ENCODE measurements at regions not wholly inside any gene's neighbourhood (a gene's known extent, or its start where the extent isn't known, plus 50 kb on each side); places are given as distances from the start of the nearest gene placed in this dataset.
A peak's percentile ranks its signal among the peaks of the same experiment; 100 is the strongest.

DNA sequence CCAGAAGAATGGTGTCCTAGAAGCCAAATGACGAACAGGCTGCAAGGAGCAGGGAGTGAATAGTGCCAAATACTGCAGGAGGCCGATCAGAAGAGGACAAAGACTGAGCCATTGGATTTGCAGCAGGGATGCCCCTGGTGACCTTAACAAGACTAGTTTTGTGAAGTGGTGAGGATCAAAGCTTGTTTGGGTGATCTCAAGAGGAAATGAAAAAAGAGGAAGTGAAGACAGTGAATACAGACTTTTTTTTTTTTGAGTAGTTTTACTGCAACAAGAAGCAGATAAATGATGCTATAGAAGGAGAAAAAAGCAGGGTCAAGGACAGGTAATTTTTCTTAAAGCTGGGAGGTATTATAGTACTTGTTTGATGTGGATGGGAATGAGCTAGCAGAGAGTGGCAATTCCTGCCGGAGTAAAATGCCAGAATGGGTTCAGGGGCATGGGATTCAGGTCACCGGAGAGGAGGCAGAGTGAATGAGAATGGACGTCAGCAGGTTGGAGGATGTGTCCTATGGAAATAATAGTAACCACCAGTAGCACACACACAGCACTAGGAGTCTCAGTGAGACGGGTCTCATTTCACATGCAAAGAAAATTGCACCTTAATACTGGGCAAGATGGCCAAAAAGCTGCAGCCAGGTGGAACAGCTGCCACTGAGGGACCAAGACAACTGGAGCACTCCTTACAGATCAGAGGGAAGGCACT lies 345.8 kb upstream of the CCDC196 start:
- DNase-seq (ENCODE audit: low read depth in 4 of 4, low spot score in 3 of 4) = no peak

DNA sequence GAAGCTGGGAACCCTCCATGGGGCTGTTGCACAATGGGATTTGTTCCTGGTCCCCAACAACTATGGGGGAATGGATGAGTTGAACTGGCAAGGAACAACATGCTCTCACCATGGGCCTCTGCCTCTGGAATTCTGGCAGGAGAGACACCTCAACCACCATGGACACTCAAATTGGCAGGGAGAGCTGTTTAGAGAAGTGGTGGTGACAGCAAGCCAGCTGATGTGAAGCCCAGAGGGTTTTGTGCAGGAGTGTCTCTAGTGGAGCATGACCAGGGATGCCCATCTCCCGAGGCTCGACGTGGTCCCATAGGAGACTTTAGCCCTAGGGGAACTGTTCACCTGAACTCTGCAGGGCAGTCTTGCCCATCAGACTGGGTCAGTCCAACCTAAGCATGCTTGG lies 345.2 kb upstream of the CCDC196 start:
- no peak for DNase-seq (ENCODE audit: low read depth in 4 of 4, low spot score in 3 of 4)

DNA sequence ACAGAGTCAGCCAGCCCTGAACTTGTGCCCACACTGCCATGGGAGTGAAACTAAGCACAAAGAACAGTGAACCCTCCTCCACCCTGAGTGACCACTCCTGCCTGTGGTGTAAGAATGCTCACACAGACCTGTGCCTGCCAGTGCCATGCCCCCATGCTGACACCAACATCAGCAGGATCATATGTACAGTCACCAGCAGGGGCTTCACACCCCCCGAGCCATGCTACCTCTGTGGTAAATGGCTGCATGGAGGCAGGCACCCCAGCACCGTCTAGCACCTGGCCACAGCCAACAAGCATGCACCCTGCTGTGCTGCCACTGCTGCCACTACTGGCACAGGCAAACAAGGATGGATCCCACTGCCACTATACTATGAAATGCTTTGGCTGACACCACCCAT lies 344.4 kb upstream of the CCDC196 start:
- no peak for DNase-seq (ENCODE audit: low read depth in 4 of 4, low spot score in 3 of 4)

DNA sequence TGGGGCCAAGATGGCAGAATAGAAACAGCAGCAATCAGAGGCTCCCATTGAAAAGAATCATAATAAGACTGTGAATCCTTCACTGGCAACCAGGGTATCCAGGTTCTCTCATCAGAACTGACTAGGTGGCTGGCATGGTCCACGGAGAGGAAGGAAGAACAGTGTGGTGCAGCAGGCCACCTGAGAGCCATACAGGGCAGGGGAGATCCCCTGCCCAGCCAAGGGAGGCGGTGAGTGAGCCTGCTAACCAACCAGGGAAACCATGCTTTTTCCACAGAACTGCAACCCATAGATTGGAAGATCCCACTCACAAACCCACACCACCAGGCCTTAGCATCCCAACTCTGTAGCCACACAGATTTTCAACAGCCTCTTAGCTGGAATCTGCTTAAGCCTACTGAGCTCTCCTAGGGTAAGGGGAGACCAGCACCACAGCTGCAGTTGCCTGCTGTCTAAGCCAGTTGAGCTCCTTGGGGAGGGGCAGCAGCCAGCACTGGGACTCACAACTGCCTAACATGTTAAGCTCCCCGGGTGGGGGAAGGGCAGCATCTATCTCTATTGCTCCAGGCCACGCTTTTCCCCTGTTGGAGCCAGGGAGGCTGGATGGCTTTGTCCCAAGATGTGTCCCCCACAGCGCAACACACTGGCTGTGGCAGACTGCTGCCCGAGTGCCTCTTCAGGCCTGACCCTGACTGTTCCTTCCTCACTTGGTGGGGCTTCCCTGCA lies 342.6 kb upstream of the CCDC196 start:
- no peak for DNase-seq (ENCODE audit: low read depth in 4 of 4, low spot score in 3 of 4)

DNA sequence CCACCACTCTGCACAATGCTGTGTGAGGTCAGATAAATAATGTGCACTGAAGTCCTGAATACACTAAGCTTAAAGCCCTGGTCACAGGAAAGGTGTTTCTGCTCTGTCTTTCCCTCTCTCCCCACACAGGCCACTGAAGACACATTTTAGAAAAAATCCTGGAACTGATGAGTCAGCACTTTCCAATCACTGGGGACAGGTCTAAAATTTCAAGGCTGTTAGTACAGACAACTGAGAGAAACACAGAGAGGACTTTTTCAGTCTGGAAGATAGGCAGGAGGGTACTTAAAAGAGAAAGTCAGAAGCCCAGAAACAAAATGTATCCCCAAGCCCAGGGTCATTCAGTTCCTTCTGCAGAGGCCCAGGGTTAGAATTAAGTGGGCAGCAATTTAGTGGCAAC lies 333.9 kb upstream of the CCDC196 start:
- peak in 2 of 4 donors; percentile 10 to 12 for DNase-seq (ENCODE audit: low read depth in 4 of 4, low spot score in 3 of 4)

DNA sequence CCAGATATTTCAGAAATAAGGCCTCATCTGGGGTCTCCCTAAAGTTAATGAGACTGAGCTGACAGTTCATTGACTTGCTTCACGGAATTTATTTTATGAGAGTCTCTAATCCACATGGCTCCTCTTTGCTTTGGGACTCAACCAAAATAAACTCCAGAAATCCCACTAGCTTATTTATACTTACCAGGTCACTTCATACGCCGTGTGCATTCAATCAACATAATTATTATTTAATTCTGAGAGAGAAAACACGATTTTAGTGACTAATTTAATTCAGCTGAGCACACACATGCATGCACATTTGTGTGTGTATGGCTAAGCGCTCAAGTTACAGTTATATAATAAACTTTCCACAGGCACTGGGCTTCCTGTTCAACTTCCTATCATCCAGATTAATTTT lies 333.4 kb upstream of the CCDC196 start:
- peak in 3 of 4 donors; percentile 33 to 51 (median 38) for DNase-seq (ENCODE audit: low read depth in 4 of 4, low spot score in 3 of 4)

DNA sequence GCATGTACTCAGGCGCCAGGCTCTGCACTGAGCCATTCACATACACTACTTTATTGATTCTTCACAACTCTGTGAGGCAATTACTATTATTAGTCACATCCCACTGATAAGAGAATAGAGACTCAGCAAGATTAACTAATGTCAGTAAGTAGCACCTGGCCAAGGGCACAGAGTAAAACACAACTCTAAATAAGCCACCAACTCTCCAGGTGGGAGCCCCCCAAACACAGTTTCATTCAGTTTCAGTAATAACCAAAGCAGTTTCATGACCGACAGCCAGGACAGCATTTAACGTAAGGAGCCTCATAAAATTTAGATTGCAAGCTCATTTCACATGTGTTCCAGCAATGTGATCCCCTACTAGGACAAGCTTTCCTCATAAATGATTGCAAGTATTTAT lies 323.1 kb upstream of the CCDC196 start:
- no peak for DNase-seq (ENCODE audit: low read depth in 4 of 4, low spot score in 3 of 4)

DNA sequence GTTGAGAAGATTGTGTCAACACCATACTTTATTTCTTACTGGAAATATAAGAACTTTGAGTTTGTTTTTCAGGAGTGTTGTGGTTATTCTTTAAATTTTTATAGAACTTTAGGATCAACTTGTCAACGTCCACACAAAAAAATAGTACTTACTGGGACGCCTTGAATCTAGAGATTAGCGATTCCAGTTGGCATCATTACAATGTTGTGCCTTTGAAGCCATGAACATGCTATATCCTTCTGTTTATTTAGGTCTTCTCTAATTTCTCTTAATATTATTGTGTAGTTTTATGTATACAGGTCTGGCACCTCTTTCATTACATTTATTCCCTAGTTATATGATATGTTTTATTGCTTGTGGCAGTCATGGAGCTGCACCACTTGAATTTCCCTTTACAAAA lies 320.8 kb upstream of the CCDC196 start:
- no peak for DNase-seq (ENCODE audit: low read depth in 4 of 4, low spot score in 3 of 4)

DNA sequence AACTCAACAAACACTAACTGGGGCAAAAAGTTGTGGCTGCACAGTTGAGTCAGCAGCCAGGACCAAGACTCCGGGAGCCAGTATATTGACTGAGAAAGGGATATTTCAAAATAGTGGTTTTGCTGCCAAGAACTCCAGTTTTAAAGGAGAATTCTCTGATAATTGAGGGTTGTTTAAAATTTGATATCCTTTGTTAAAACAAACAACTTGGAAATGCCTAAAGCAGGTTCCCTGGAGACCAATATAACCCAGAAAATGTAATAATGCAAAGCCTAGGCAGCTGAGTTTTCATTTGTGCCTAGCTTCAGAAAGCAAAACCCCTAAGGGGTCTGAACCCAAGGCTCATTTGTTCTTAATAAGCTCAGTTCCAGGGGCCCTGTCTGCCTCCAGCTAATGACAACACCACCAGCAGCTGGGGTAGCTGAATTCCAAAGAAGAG lies 311.7 kb upstream of the CCDC196 start:
- no peak for DNase-seq (ENCODE audit: low read depth in 4 of 4, low spot score in 3 of 4)

DNA sequence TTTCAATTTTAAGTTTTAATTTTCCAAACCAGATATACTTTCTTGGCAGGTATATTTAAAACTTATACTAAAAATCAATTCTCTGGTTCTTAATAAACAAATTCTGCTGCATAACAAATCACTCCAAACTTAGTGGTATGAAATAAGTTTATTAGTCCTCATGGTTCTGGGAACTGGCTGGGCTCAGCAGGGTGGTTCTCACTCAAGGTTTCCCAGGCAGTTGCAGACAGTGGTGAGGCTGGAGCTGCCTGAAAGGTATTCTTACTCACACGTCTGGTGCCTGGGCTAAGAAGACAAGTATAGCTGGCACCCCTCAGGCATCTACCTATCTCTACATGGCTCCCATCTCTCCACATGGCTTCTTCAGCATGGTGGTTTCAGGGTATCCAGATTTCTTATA lies 308.2 kb upstream of the CCDC196 start:
- no peak for DNase-seq (ENCODE audit: low read depth in 4 of 4, low spot score in 3 of 4)

DNA sequence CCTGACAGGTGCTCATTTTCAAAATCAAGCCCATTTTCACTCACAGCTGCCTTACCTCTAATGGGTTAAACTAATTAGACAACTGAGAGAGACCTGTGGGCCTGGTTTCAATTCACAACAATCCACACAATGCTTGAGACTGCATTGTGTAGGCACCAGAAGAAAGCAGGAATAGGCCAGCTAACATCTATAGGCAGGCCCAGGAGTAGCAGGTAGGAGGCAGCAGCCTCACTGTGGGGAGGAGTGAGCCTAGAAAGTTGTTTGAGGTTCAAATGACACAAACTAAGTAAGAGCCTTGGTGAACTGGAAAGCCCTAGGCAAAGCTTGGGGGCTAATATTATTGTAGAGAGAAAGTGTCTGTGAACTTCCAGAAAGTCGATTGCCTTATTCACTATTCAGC lies 289.5 kb upstream of the CCDC196 start:
- DNase-seq (ENCODE audit: low read depth in 4 of 4, low spot score in 3 of 4) = no peak

DNA sequence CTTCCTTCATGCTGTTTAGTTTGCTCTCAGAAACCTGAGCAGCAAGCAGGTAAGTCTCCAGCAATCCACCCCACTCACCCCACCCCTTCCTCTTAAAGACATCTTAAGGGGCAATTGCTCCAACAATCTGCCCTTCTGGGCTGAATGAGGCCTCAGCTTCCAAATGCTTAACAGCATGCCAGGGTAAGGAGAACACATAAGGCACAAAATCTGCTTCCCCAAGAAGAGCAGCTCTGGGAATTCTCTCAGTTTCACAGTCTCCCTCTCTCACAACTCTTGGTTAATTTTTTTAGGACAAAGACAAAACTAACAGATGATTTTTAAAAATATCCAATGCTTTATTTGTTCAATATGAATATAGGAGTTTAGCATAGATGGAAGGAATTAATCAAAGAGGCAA lies 288.9 kb upstream of the CCDC196 start:
- DNase-seq (ENCODE audit: low read depth in 4 of 4, low spot score in 3 of 4) = no peak

DNA sequence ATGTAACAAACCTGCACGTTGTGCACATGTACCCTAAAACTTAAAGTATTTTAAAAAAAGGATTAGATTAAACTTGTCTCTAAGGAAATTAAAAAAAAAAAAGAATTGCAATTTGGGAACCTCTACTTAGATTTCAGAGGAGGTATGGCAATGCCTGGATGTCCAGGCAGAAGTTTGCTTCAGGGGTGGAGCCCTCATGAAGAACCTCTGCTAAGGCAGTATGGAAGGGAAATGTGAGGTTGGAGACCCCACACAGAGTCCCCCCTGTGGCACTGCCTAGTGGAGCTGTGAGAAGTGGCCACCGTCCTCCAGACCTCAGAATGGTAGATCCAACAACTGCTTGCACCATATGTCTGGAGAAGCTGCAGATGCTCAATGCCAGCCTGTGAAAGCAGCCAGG lies 279.6 kb upstream of the CCDC196 start:
- DNase-seq (ENCODE audit: low read depth in 4 of 4, low spot score in 3 of 4) = no peak

DNA sequence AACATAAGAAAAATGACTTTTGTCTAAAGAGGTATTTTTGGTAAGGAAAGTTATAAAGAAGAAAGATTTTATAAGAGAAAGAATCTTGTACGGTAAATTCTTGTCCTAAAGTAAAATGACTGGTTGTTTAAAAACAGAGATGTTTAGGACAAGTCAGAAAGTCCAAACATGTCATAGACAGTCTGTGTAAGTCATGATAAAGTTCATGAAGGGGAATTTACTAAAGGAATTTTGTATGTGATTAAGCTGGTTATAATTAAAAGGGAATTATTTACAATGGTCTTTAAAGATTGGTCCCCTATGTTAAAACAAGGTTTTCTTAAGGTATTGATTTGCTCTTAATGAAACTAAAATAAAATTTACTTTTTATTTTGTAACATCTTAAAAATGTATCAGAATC lies 269.4 kb upstream of the CCDC196 start:
- no peak for DNase-seq (ENCODE audit: low read depth in 4 of 4, low spot score in 3 of 4)

DNA sequence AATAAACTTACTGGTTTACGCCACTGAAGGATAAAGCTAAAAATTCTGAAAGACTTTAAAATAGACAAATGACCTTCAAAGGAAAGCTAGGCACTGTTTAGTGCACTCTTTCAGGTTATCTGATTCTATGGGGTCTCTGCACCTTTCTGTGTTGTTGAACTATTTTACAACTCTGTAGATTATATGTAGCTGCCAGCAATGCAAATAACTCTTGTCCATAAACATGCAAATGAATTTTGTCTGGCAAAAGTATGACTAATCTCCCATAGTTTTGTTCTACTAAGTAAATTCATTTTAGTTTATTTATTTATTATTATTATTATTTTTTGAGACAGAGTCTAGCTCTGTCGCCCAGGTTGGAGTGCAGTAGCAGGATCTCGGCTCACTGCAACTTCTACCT lies 266.3 kb upstream of the CCDC196 start:
- no peak for DNase-seq (ENCODE audit: low read depth in 4 of 4, low spot score in 3 of 4)

DNA sequence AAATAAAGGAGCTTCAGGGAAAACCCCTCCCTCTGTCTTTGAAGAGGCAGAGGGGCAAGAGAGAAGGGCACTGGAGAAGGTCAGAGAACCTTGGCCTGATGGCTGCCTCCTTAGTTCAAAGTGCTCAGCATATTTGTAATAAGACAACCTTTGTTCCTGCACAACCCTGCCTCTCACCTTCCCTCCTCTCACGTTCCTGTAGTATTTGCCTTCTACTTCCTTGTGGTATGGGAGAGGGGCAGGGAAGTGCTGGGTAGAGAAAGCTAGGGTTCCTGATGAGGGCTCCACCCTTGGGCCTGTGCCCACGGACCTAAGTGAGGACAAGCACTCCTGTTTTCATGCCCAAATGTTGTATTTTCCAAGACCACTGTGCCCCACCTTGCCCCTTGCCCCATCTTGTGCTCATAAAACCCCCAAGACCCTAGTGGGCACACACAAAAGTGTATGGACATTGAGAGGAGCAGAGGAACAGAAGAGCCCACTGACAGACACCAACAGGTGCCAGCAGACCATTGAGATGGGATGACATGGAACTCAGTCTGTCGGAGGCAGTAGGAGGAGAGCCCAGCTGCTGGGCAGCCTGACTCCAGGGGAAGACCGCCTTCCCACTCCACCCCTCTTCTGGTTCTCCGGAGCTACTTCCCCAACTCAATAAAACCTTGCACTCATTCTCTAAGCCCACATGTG lies 261.5 kb upstream of the CCDC196 start:
- DNase-seq (ENCODE audit: low read depth in 4 of 4, low spot score in 3 of 4) = no peak

DNA sequence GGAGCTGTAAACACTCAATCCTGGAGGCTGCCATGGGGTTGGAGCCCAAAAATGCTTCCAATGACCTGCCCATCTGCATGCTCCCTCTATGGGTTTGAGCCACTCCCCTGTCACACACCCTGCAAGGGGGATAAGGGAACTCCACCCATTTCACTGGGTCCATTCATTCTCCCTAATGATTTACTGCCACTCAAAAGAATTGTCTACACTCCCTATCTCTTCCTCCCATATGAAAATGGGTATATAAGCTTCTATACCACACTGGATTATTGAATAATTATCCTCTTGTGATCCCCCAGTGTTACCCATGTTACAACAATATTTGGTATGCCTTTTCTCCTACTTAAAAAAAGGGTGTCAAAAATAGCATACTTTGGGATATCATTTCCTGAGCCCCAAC lies 260.8 kb upstream of the CCDC196 start:
- no peak for DNase-seq (ENCODE audit: low read depth in 4 of 4, low spot score in 3 of 4)

DNA sequence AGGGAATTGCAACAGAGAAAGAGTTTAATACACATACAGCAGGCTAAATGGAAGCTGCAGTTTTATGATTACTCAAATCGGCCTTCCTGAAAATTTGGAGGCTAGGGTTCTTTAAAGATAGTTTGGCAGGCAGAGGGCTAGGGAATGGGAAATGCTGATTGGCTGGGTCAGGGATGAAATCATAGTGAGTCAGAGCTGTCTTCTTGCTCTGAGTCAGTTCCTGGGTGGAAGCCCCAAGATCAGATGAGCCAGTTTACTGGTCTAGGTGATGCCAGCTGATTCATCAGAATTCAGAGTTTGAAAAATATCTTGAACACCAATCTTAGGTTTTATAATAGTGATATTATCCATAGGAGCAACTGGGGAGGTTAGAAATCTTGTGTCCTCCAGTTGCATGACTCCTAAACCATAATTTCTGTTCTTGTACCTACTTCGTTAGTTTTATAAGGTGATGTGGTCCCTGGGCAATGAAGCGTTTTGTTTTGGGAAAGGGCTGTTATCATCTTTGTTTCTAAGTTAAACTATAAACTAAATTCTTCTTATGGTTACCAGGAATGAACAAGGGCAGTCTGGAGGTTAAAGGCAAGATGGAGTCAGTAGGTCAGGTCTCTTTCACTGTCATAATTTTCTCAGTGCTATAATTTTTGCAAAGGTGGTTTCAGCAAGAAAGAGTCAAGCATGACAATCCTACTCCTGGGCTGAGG lies 257.8 kb upstream of the CCDC196 start:
- no peak for DNase-seq (ENCODE audit: low read depth in 4 of 4, low spot score in 3 of 4)

DNA sequence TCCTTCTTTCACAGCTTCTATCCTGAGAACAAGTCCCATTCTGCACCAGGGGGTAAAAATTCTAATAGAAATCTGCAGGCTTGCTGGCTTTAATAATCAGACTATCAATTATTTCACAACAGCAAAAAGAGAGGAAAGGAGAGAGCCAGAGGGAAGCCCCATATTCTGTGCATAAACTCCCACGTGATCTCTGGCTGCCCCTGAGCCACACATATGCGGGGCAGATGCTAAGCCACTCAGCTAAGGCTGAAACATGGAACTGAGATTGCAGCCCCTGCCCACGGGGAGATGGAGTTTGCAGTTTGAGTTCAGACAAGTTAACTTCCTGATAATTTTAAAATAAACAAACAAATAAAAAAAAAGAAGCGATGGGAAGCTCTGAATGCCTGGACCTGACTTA lies 254.4 kb upstream of the CCDC196 start:
- no peak for DNase-seq (ENCODE audit: low read depth in 4 of 4, low spot score in 3 of 4)

DNA sequence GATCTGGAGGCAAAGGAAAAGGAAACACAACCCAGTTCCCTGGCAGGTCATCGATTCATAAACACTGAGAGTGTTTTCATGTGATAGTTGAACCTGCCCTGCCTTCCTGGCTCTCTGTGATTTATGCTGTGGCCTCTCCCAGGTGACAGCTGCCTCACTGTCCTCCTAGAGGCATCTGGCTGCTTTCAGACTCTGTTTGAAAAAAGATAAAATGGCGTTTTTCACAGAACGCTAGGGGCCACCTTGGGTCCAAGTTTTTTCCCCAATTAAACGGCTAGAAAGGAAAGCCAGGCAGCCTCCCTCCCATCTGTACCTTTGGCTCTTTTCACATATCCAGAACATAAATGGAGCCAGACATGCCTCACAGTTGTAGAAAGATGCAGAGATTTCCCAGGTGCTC lies 252.6 kb upstream of the CCDC196 start:
- peak in 1 of 4 donors; percentile 0 for DNase-seq (ENCODE audit: low read depth in 4 of 4, low spot score in 3 of 4)

DNA sequence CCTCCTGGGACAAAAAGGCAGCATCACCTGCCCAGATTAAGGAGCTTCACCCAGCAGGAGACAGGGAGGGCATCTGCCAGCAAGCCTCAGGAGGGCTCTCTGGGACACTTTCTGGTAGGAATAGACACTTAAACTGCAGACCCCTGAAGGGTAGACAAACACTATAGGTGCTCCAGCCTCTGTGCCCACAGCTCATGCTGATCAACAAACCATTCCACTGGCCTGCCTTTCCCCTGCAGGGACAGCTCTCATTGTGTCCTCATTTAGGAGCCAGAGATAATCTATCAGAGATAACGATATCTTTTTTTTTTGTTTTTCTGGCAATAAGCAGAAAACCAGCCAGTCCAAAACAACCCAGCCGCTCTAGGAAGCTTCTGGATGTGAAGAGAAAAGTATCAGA lies 251.8 kb upstream of the CCDC196 start:
- DNase-seq (ENCODE audit: low read depth in 4 of 4, low spot score in 3 of 4) = no peak

Measured in left renal pelvis (tissue), 4 donors.